ENCODE measurements at regions not wholly inside any gene's neighbourhood (a gene's known extent, or its start where the extent isn't known, plus 50 kb on each side); places are given as distances from the start of the nearest gene placed in this dataset.

DNA sequence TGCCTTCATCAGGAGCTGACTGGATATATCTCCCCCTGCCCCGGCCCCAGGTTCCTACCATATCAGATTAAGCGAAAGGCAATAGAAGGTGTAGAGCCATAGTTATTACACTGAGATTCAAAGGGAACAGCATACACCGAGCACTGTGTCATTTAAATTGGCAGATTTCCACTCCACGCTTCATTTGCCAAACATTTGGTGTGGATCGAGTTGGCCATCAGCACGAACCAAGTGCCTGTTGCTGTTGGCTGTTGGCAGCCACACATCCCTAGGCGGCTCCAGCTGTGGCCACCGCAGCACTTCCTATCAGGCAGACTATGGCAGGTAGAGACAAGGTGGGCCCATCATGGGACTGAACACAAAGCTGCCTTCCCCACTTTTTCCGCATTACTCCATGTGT is 115.8 kb downstream of the CCNA1 start:
- ChIA-PET CTCF (no interaction called here), POLR2A (no interaction called here)
- no peaks in the 10 kb centered on the region for H3K9me3 ChIP-seq
- DNase-seq, result no peak
- TF ChIP-seq SIN3A (IDR thresholded peaks at IDR 0.05; ENCODE audit: borderline replicate concordance, low read depth, low read length) (no peak), FOSL2 (IDR thresholded peaks at IDR 0.05; ENCODE audit: borderline replicate concordance, low read depth) (no peak), MEF2A (IDR thresholded peaks at IDR 0.05; ENCODE audit: borderline replicate concordance, low read depth) (no peak), SMC3 (IDR thresholded peaks at IDR 0.05; ENCODE audit: low read depth, low read length) (no peak), TEAD4 (IDR thresholded peaks at IDR 0.05; ENCODE audit: borderline replicate concordance, insufficient read depth) (no peak), FOXM1 (IDR thresholded peaks at IDR 0.05; ENCODE audit: low read depth) (no peak), EZH2phosphoT487 (IDR thresholded peaks at IDR 0.05; ENCODE audit: borderline replicate concordance, low read depth) (no peak), ELF1 (IDR thresholded peaks at IDR 0.05) (no peak), JUND (IDR thresholded peaks at IDR 0.05) (no peak), RFX5 (IDR thresholded peaks at IDR 0.05; ENCODE audit: low read length) (no peak), RXRA (IDR thresholded peaks at IDR 0.05; ENCODE audit: borderline replicate concordance, low read depth) (no peak), FOXJ3 (CRISPR knock-in tag; IDR thresholded peaks at IDR 0.05) (no peak), NFIC (IDR thresholded peaks at IDR 0.05; ENCODE audit: borderline replicate concordance) (no peak), TCF12 (IDR thresholded peaks at IDR 0.05) (no peak)
- TF ChIP-seq, protein P1, sequence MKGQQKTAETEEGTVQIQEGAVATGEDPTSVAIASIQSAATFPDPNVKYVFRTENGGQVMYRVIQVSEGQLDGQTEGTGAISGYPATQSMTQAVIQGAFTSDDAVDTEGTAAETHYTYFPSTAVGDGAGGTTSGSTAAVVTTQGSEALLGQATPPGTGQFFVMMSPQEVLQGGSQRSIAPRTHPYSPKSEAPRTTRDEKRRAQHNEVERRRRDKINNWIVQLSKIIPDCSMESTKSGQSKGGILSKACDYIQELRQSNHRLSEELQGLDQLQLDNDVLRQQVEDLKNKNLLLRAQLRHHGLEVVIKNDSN (IDR thresholded peaks at IDR 0.05; ENCODE audit: borderline replicate concordance, low read depth), result no peak
- TF ChIP-seq, protein P2, sequence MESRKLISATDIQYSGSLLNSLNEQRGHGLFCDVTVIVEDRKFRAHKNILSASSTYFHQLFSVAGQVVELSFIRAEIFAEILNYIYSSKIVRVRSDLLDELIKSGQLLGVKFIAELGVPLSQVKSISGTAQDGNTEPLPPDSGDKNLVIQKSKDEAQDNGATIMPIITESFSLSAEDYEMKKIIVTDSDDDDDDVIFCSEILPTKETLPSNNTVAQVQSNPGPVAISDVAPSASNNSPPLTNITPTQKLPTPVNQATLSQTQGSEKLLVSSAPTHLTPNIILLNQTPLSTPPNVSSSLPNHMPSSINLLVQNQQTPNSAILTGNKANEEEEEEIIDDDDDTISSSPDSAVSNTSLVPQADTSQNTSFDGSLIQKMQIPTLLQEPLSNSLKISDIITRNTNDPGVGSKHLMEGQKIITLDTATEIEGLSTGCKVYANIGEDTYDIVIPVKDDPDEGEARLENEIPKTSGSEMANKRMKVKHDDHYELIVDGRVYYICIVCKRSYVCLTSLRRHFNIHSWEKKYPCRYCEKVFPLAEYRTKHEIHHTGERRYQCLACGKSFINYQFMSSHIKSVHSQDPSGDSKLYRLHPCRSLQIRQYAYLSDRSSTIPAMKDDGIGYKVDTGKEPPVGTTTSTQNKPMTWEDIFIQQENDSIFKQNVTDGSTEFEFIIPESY (IDR thresholded peaks at IDR 0.05; ENCODE audit: borderline replicate concordance, low read depth), result no peak
- TF ChIP-seq, protein P3, sequence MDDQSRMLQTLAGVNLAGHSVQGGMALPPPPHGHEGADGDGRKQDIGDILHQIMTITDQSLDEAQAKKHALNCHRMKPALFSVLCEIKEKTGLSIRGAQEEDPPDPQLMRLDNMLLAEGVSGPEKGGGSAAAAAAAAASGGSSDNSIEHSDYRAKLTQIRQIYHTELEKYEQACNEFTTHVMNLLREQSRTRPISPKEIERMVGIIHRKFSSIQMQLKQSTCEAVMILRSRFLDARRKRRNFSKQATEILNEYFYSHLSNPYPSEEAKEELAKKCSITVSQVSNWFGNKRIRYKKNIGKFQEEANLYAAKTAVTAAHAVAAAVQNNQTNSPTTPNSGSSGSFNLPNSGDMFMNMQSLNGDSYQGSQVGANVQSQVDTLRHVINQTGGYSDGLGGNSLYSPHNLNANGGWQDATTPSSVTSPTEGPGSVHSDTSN (IDR thresholded peaks at IDR 0.05), result no peak
- no peak overlapping the region for H3K9ac ChIP-seq
- WGBS (ENCODE audit: low lambda C conversion rate), result 37% methylated on average over 8 of the region's 9 CpGs
- H3K27ac ChIP-seq (ENCODE audit: low read depth in 2 of 2, low read length in 1 of 2), result no peak overlapping the region
- no peak overlapping the region for H3K4me2 ChIP-seq
- no peaks in the 10 kb centered on the region for H3K79me2 ChIP-seq (ENCODE audit: insufficient read depth)
- H3K9me2 ChIP-seq, result no peaks in the 10 kb centered on the region
- peaks cover 8% of the 10 kb centered on the region; the same call in 1 of the 2 replicates for H3K27me3 ChIP-seq (ENCODE audit: insufficient read depth)
- H2AFZ ChIP-seq (ENCODE audit: low read depth), result no peak overlapping the region
- no peaks in the 10 kb centered on the region for H4K20me1 ChIP-seq (ENCODE audit: insufficient read depth)
- no peaks in the 10 kb centered on the region for H3K36me3 ChIP-seq (replicated peaks in 1 of 2; ENCODE audit: control insufficient read depth in 1 of 2, insufficient read depth in 2 of 2, low read length in 1 of 2)
- H3K4me3 ChIP-seq (ENCODE audit: low read depth in 2 of 2, low read length in 1 of 2), result no peak overlapping the region
- no peaks in the 10 kb centered on the region for H3F3A ChIP-seq (replicated peaks; ENCODE audit: insufficient read depth)
- no peaks in the 10 kb centered on the region; a peak in 1 of 4 replicates for H3K4me1 ChIP-seq (ENCODE audit: control insufficient read depth in 1 of 2, insufficient read depth in 2 of 2, low read depth in 1 of 2, low read length in 1 of 2)

All from SK-N-SH (cell line).